Caco-2 (cell line): ENCODE measurements at regions not wholly inside any gene's neighbourhood (a gene's known extent, or its start where the extent isn't known, plus 50 kb on each side); places are given as distances from the start of the nearest gene placed in this dataset.

Experiments used
- BruUV-seq: library from RNA; stranded (reverse); fragments of 400-500 nt; replicated peaks from 2 replicates; lab custom pipeline; 2021; lab: Mats Ljungman, UMichigan
- CTCF ChIA-PET: fragments of 300-600 bp; sonication (Branson Sonifier 250); formaldehyde crosslinking; loops from one replicate; lab custom pipeline; 2022; ENCODE audit warnings: antibody characterized with exemption; lab: Charles Lee
- POLR2A ChIA-PET: fragments of 300-600 bp; sonication (Branson Sonifier 250); formaldehyde crosslinking; loops from one replicate; lab custom pipeline; 2022; ENCODE audit warnings: antibody characterized with exemption; lab: Charles Lee
- DNase-seq, 2 experiments: peaks; one replicate each; pipeline versions ENCODE4 v3.0.0 to v3.0.0-alpha.2; 2020 to 2022
- H3K27me3 ChIP-seq: replicated peaks from 2 replicates; pipeline ENCODE4 v1.6.0; 2011; ENCODE audit warnings: low read length; ENCODE audit not compliant: control insufficient read depth, insufficient read depth
- H3K36me3 ChIP-seq: 2 replicates; pipeline ENCODE4 v1.5.1; 2011; ENCODE audit warnings: low read length; ENCODE audit not compliant: control insufficient read depth, insufficient read depth
- H3K4me1 ChIP-seq: fragments of 250-450 bp; sonication (Bioruptor Pico); 2 replicates; pipeline ENCODE4 v1.5.1; 2020; ENCODE audit warnings: mild to moderate bottlenecking
- H3K4me3 ChIP-seq: 2 replicates; pipeline ENCODE4 v1.5.1; 2011; ENCODE audit warnings: low read depth, mild to moderate bottlenecking, control low read depth, low read length
- H3K9me3 ChIP-seq: fragments of 250-450 bp; sonication (Bioruptor Pico); 2 replicates; pipeline ENCODE4 v1.5.1; 2020; ENCODE audit warnings: mild to moderate bottlenecking, moderate library complexity
- H3K27ac Mint-ChIP-seq: one replicate; pipeline ENCODE4 v1.8.0; 2022; ENCODE audit warnings: mixed read lengths; ENCODE audit not compliant: unreplicated experiment
- H3K27me3 Mint-ChIP-seq: one replicate; pipeline ENCODE4 v1.8.0; 2022; ENCODE audit warnings: mixed read lengths; ENCODE audit not compliant: insufficient read depth, unreplicated experiment
- H3K36me3 Mint-ChIP-seq: one replicate; pipeline ENCODE4 v1.8.0; 2022; ENCODE audit warnings: mild to moderate bottlenecking, mixed read lengths; ENCODE audit not compliant: insufficient read depth, unreplicated experiment
- H3K4me1 Mint-ChIP-seq: one replicate; pipeline ENCODE4 v1.8.0; 2022; ENCODE audit warnings: low read depth, mixed read lengths; ENCODE audit not compliant: unreplicated experiment
- H3K4me3 Mint-ChIP-seq: one replicate; pipeline ENCODE4 v1.8.0; 2022; ENCODE audit warnings: mild to moderate bottlenecking, moderate library complexity, mixed read lengths; ENCODE audit not compliant: unreplicated experiment
- H3K9me3 Mint-ChIP-seq: one replicate; pipeline ENCODE4 v1.8.0; 2022; ENCODE audit warnings: mixed read lengths; ENCODE audit not compliant: unreplicated experiment
- intact Hi-C: fragments of 100-400 bp; cut with micrococcal nuclease; formaldehyde crosslinking; loops from one replicate; pipeline ENCODE4 v1.10.0; 2022; ENCODE audit not compliant: unreplicated experiment
- TF ChIP-seq, protein P1 (sequence below), 2 experiments: fragments of 200-600 bp in 1 of 2; IDR thresholded peaks; 1 replicate in 1 of 2; 2 replicates in 1 of 2; pipeline versions ENCODE4 v1.5.1 to v1.8.0; 2011 to 2022; ENCODE audit warnings: antibody characterized with exemption in 1 of 2, control low read depth in 1 of 2, inconsistent platforms in 1 of 2, low read depth in 1 of 2, low read length in 1 of 2, mild to moderate bottlenecking in 1 of 2, moderate library complexity in 1 of 2; ENCODE audit not compliant: insufficient read depth in 1 of 2, severe bottlenecking in 1 of 2, unreplicated experiment in 1 of 2

- no peak overlapping the region for H3K4me3 Mint-ChIP-seq
- Histone ChIP-seq H3K9me3 (no peaks in the 10 kb centered on the region), H3K36me3 (no peaks in the 10 kb centered on the region), H3K4me3 (no peak overlapping the region), H3K27me3 (no peaks in the 10 kb centered on the region), H3K4me1 (no peaks in the 10 kb centered on the region)
- CTCF ChIA-PET: no interaction called here
- no peaks in the 10 kb centered on the region for H3K9me3 Mint-ChIP-seq
- POLR2A ChIA-PET: no interaction called here
- no TSS peak for BruUV-seq
- no peak for DNase-seq
- TF ChIP-seq, protein P1, sequence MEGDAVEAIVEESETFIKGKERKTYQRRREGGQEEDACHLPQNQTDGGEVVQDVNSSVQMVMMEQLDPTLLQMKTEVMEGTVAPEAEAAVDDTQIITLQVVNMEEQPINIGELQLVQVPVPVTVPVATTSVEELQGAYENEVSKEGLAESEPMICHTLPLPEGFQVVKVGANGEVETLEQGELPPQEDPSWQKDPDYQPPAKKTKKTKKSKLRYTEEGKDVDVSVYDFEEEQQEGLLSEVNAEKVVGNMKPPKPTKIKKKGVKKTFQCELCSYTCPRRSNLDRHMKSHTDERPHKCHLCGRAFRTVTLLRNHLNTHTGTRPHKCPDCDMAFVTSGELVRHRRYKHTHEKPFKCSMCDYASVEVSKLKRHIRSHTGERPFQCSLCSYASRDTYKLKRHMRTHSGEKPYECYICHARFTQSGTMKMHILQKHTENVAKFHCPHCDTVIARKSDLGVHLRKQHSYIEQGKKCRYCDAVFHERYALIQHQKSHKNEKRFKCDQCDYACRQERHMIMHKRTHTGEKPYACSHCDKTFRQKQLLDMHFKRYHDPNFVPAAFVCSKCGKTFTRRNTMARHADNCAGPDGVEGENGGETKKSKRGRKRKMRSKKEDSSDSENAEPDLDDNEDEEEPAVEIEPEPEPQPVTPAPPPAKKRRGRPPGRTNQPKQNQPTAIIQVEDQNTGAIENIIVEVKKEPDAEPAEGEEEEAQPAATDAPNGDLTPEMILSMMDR (IDR thresholded peaks at IDR 0.05; ENCODE audit: insufficient read depth in 1 of 2, low read depth in 1 of 2, low read length in 1 of 2, severe bottlenecking in 1 of 2, unreplicated experiment in 1 of 2): no peak
- no peaks in the 10 kb centered on the region for H3K27me3 Mint-ChIP-seq
- no peaks in the 10 kb centered on the region for H3K4me1 Mint-ChIP-seq
- intact Hi-C loops: no loop called here
- no peak overlapping the region for H3K27ac Mint-ChIP-seq
- no peaks in the 10 kb centered on the region for H3K36me3 Mint-ChIP-seq
These were observed 622.5 kb downstream of the TBL1XR1 start for GRCh38 chr3:176574786-176575185.

DNA sequence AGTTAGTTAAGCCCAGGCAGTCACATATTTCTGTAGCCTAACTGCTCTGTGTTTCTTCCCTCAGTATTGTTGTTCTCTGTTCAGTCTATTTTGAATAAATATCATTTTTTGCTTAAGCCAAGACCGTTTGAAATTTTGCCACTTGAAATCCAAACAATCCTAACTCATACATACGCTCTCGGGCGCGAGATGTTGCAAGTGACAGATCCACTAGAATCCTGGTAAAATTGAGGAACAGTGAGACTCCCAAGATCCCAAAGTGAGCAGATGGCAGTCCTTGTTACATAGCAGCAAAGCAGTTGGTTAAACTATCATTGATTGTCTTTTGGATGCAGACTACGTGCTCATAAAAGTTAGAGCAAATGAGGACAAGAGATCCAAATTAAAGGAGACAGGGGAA, 625.4 kb downstream of the TBL1XR1 start:
- Mint-ChIP-seq H3K9me3 (no peaks in the 10 kb centered on the region), H3K36me3 (no peaks in the 10 kb centered on the region), H3K4me1 (no peaks in the 10 kb centered on the region), H3K4me3 (no peak overlapping the region), H3K27ac (no peak overlapping the region), H3K27me3 (no peaks in the 10 kb centered on the region)
- no peaks in the 10 kb centered on the region for H3K36me3 ChIP-seq
- ChIA-PET CTCF (no interaction called here), POLR2A (no interaction called here)
- intact Hi-C loops: no loop called here
- BruUV-seq: no TSS peak
- TF ChIP-seq, protein P1 (IDR thresholded peaks at IDR 0.05; ENCODE audit: insufficient read depth in 1 of 2, low read depth in 1 of 2, low read length in 1 of 2, severe bottlenecking in 1 of 2, unreplicated experiment in 1 of 2): no peak
- no peak for DNase-seq
- H3K27me3 ChIP-seq: no peaks in the 10 kb centered on the region
- H3K4me3 ChIP-seq: no peak overlapping the region
- H3K4me1 ChIP-seq: no peaks in the 10 kb centered on the region
- H3K9me3 ChIP-seq: no peaks in the 10 kb centered on the region

DNA sequence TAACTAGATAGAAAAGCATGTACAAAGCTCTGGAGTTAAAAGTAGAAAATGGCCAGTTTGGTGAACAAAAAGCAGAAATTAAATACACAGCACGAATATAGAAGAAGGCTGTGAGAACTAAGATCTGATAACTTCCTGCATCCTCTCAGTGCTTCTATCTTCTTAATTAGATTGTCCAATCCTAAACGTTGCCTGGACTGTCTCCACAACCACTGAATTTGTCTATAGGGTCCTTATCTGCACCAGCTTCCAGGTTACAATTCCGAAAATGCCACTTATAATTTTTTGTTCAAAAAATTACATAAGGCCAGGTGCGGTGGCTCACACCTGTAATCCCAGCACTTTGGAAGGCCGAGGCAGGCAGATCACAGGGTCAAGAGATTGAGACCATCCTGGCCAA, 626.3 kb downstream of the TBL1XR1 start:
- POLR2A ChIA-PET: no interaction called here

More for the DNA sequence above, 626.3 kb downstream of the TBL1XR1 start:
- H3K36me3 ChIP-seq: no peaks in the 10 kb centered on the region
- intact Hi-C loops: no loop called here
- no peaks in the 10 kb centered on the region for H3K9me3 ChIP-seq
- BruUV-seq: no TSS peak
- TF ChIP-seq, protein P1 (IDR thresholded peaks at IDR 0.05; ENCODE audit: insufficient read depth in 1 of 2, low read depth in 1 of 2, low read length in 1 of 2, severe bottlenecking in 1 of 2, unreplicated experiment in 1 of 2): no peak
- Mint-ChIP-seq H3K27me3 (no peaks in the 10 kb centered on the region), H3K27ac (no peak overlapping the region), H3K4me3 (no peak overlapping the region), H3K36me3 (no peaks in the 10 kb centered on the region), H3K9me3 (no peaks in the 10 kb centered on the region), H3K4me1 (no peaks in the 10 kb centered on the region)
- CTCF ChIA-PET: no interaction called here
- H3K4me1 ChIP-seq: no peaks in the 10 kb centered on the region
- no peak overlapping the region for H3K4me3 ChIP-seq
- no peaks in the 10 kb centered on the region for H3K27me3 ChIP-seq
- DNase-seq: no peak
